ENCODE measurements at regions not wholly inside any gene's neighbourhood (a gene's known extent, or its start where the extent isn't known, plus 50 kb on each side); places are given as distances from the start of the nearest gene placed in this dataset.

DNA sequence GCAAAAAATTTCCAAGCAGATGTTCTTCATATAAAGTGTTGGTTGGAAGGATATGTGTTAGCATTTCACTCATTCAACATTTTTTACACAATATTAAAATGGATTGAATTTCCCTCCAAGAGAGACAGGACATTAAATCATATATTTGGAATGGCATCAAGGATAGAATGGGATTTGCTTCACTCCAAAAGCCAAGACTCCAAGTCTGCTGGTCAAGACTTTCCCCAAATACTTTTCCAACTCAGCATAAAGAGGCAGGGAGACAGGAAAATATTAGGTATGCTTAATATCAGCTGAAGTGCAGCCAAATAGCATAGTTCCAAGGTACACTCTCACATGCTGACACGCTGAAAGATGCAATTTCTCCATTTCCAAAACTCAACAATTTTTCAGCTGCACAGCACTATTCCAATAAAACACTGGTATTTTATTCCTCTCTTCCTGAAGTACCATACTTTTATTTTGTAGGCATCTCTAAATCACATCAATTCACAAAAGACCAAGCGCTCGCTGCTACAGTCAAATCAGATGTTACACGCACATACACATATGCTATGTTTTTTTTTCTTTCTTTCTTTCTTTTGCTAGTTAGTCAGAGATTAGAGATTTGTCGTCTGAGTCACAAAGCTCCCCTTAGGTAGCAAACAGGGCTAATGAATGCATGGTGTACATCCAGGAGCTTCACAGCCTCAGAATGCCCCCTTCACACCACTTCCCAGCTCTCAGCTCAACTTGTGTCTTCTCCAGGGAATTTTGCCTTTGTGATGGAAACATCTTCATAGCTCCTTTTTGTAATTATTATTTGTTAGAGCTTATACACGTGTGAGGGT, 1033.8 kb upstream of the AUTS2 start:
- no peak overlapping the region for H4K8ac ChIP-seq (ENCODE audit: low read depth in 2 of 2, low read length in 2 of 2)
- H2BK5ac ChIP-seq (ENCODE audit: low read depth, low read length, poor library complexity, severe bottlenecking), result no peak overlapping the region
- no peak overlapping the region for H3K4ac ChIP-seq (ENCODE audit: low read depth, low read length)
- H4K20me1 ChIP-seq (ENCODE audit: insufficient read depth, low read length), result no peaks in the 10 kb centered on the region
- H3K9me3 ChIP-seq (ENCODE audit: control insufficient read depth, insufficient read depth, low read length), result peaks cover 3% of the 10 kb centered on the region; the same call in 1 of the 2 replicates
- no peak overlapping the region for H4K91ac ChIP-seq (ENCODE audit: insufficient read depth, low read depth, low read length)
- in situ Hi-C loops (cut with MboI; ENCODE audit: low sequenced_read_pairs), result no loop called here
- no peak overlapping the region for H2BK120ac ChIP-seq (ENCODE audit: low read depth, low read length)
- H2AK5ac ChIP-seq (ENCODE audit: low read depth, low read length), result no peak overlapping the region
- no peak overlapping the region for H3K56ac ChIP-seq (ENCODE audit: extremely low read depth, insufficient read depth, low read length)
- H2BK20ac ChIP-seq (ENCODE audit: low read depth, low read length), result no peak overlapping the region
- H2AK9ac ChIP-seq (replicated peaks; ENCODE audit: low read depth, low read length, poor library complexity), result no peak overlapping the region
- no peak overlapping the region for H3K14ac ChIP-seq (replicated peaks; ENCODE audit: low read depth, low read length)
- no peak overlapping the region for H3K27ac ChIP-seq (ENCODE audit: insufficient read depth, low read length)
- no TSS peak for BruUV-seq (replicated peaks)
- no peaks in the 10 kb centered on the region for H3K79me1 ChIP-seq (ENCODE audit: low read depth in 1 of 2, low read length in 2 of 2)
- no peak overlapping the region for H2AFZ ChIP-seq (replicated peaks; ENCODE audit: low read length, poor library complexity)
- ATAC-seq (ENCODE audit: low read depth) (no peak), DNase-seq (no peak)
- H3K27me3 ChIP-seq (ENCODE audit: control insufficient read depth, insufficient read depth, low read length), result no peaks in the 10 kb centered on the region
- H3K4me3 ChIP-seq (ENCODE audit: insufficient read depth, low read depth, low read length), result no peak overlapping the region
- no peak overlapping the region for H3K4me2 ChIP-seq (ENCODE audit: low read depth, low read length)
- ChIA-PET POLR2A (ENCODE audit: unreplicated experiment) (no interaction called here), CTCF (no interaction called here)
- no peaks in the 10 kb centered on the region for H3K4me1 ChIP-seq (ENCODE audit: control insufficient read depth, insufficient read depth, low read length)
- no peaks in the 10 kb centered on the region for H3K36me3 ChIP-seq (ENCODE audit: control insufficient read depth, insufficient read depth, low read length)
- intact Hi-C loops (cut with micrococcal nuclease), result no loop called here
- no peaks in the 10 kb centered on the region for H3K9me1 ChIP-seq (ENCODE audit: insufficient read depth, low read length)
- no peak overlapping the region for H2BK15ac ChIP-seq (ENCODE audit: low read depth, low read length)
- no peak overlapping the region for H3K18ac ChIP-seq (ENCODE audit: low read depth, low read length)
- no peak overlapping the region for H3K23ac ChIP-seq (ENCODE audit: low read depth, low read length)
- H4K5ac ChIP-seq (ENCODE audit: low read depth, low read length), result no peak overlapping the region
- H3K9ac ChIP-seq (ENCODE audit: low read depth, low read length), result no peak overlapping the region
- dilution Hi-C loops (cut with HindIII; ENCODE audit: low sequenced_read_pairs, unreplicated experiment), result no loop called here
- TF ChIP-seq, protein P1, sequence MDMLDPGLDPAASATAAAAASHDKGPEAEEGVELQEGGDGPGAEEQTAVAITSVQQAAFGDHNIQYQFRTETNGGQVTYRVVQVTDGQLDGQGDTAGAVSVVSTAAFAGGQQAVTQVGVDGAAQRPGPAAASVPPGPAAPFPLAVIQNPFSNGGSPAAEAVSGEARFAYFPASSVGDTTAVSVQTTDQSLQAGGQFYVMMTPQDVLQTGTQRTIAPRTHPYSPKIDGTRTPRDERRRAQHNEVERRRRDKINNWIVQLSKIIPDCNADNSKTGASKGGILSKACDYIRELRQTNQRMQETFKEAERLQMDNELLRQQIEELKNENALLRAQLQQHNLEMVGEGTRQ (IDR thresholded peaks at IDR 0.05; ENCODE audit: low read depth, low read length), result no peak
- no peak for TF ChIP-seq BHLHE40 (IDR thresholded peaks at IDR 0.05; ENCODE audit: low read depth, low read length)
- no peak for TF ChIP-seq SMC3 (IDR thresholded peaks at IDR 0.05; ENCODE audit: low read depth, low read length)
- TF ChIP-seq RCOR1 (IDR thresholded peaks at IDR 0.05; ENCODE audit: insufficient replicate concordance, low read length), result no peak
- TF ChIP-seq MAZ (IDR thresholded peaks at IDR 0.05; ENCODE audit: borderline replicate concordance, low read depth, low read length), result no peak
- TF ChIP-seq, protein P2, sequence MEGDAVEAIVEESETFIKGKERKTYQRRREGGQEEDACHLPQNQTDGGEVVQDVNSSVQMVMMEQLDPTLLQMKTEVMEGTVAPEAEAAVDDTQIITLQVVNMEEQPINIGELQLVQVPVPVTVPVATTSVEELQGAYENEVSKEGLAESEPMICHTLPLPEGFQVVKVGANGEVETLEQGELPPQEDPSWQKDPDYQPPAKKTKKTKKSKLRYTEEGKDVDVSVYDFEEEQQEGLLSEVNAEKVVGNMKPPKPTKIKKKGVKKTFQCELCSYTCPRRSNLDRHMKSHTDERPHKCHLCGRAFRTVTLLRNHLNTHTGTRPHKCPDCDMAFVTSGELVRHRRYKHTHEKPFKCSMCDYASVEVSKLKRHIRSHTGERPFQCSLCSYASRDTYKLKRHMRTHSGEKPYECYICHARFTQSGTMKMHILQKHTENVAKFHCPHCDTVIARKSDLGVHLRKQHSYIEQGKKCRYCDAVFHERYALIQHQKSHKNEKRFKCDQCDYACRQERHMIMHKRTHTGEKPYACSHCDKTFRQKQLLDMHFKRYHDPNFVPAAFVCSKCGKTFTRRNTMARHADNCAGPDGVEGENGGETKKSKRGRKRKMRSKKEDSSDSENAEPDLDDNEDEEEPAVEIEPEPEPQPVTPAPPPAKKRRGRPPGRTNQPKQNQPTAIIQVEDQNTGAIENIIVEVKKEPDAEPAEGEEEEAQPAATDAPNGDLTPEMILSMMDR (conservative IDR thresholded peaks at IDR 0.05; ENCODE audit: low read depth, low read length), result no peak
- TF ChIP-seq MXI1 (IDR thresholded peaks at IDR 0.05; ENCODE audit: borderline replicate concordance, low read depth, low read length), result no peak
- no CpG with 5 or more reads among the region's 6 CpGs for WGBS, 2 experiments (ENCODE audit: extremely low coverage in 2 of 2, insufficient read length in 1 of 2)

All from IMR-90 (cell line).